Tibial nerve (tissue), 3 donors: ENCODE measurements at regions not wholly inside any gene's neighbourhood (a gene's known extent, or its start where the extent isn't known, plus 50 kb on each side); places are given as distances from the start of the nearest gene placed in this dataset.

Source experiments
- CTCF ChIP-seq, 5 experiments: fragments of 200-600 bp in 3 of 5; fragments of 450-650 bp in 2 of 5; sonication (generic) in 3 of 5; IDR thresholded peaks; one replicate each; pipeline ENCODE4 v1.5.1; 2016 to 2019; ENCODE audit warnings: antibody characterized with exemption in 5 of 5, mild to moderate bottlenecking in 3 of 5, moderate library complexity in 2 of 5
- POLR2A ChIP-seq, 2 donors: fragments of 450-650 bp; IDR thresholded peaks; one replicate each; pipeline ENCODE4 v1.6.1; 2017; ENCODE audit warnings: antibody characterized with exemption in 2 of 2, mild to moderate bottlenecking in 2 of 2, moderate library complexity in 2 of 2

- TF ChIP-seq CTCF (IDR thresholded peaks at IDR 0.05) (no peak), POLR2A (IDR thresholded peaks at IDR 0.05) (no peak)
Measured at GRCh38 chr1:94661431-94661932, 119.9 kb upstream of the F3 start.
